Panc1 (cell line): ENCODE measurements at regions not wholly inside any gene's neighbourhood (a gene's known extent, or its start where the extent isn't known, plus 50 kb on each side); places are given as distances from the start of the nearest gene placed in this dataset.

Experiments used
- ATAC-seq: fragments of 200-7000 bp; cut with Tn5 transposase; 2 replicates; pipeline ENCODE4 v1.9.1; 2020; ENCODE audit warnings: mild to moderate bottlenecking, moderate library complexity
- BruUV-seq: library from RNA; stranded (reverse); fragments of 400-500 nt; replicated peaks from 2 replicates; lab custom pipeline; 2021; lab: Mats Ljungman, UMichigan
- CTCF ChIA-PET: fragments of 300-600 bp; sonication (Branson Sonifier 250); formaldehyde crosslinking; loops from one replicate; lab custom pipeline; 2022; ENCODE audit warnings: antibody characterized with exemption; lab: Charles Lee
- POLR2A ChIA-PET: fragments of 300-600 bp; sonication (Branson Sonifier 250); formaldehyde crosslinking; loops from one replicate; lab custom pipeline; 2022; ENCODE audit warnings: antibody characterized with exemption; lab: Charles Lee
- DNase-seq: peaks from one replicate; pipeline ENCODE4 v3.0.0-alpha.2; 2010; ENCODE audit warnings: low read depth, low spot score
- H3K27ac ChIP-seq: 2 replicates; pipeline ENCODE4 v1.5.1; 2011; ENCODE audit warnings: mild to moderate bottlenecking, low read length, inconsistent platforms
- H3K27me3 ChIP-seq: fragments of 200-500 bp; sonication (Bioruptor generic); 2 replicates; pipeline ENCODE4 v1.6.0; 2014; ENCODE audit warnings: low read length, inconsistent platforms; ENCODE audit not compliant: control insufficient read depth, insufficient read depth
- H3K36me3 ChIP-seq: fragments of 200-500 bp; sonication (Bioruptor generic); 2 replicates; pipeline ENCODE4 v1.5.1; 2014; ENCODE audit warnings: inconsistent platforms, mild to moderate bottlenecking, low read length, moderate library complexity; ENCODE audit not compliant: control insufficient read depth, insufficient read depth
- H3K4me1 ChIP-seq: 2 replicates; pipeline ENCODE4 v1.5.1; 2011; ENCODE audit warnings: inconsistent platforms, mild to moderate bottlenecking, low read length, moderate library complexity; ENCODE audit not compliant: control insufficient read depth, insufficient read depth
- H3K4me3 ChIP-seq, 2 experiments: 2 replicates each; pipeline ENCODE4 v1.5.1; 2011 to 2012; ENCODE audit warnings: low read depth in 2 of 2, low read length in 2 of 2, mild to moderate bottlenecking in 2 of 2, inconsistent platforms in 1 of 2, moderate library complexity in 1 of 2
- H3K9me3 ChIP-seq: fragments of 200-500 bp; sonication (Bioruptor generic); 2 replicates; pipeline ENCODE4 v1.5.1; 2014; ENCODE audit warnings: low read depth, mild to moderate bottlenecking, inconsistent platforms, low read length, moderate library complexity; ENCODE audit not compliant: control insufficient read depth, insufficient read depth
- CTCF ChIP-seq: fragments of 450-650 bp; IDR thresholded peaks from 2 replicates; pipeline ENCODE4 v1.5.1; 2017; ENCODE audit warnings: mild to moderate bottlenecking
- POLR2AphosphoS5 ChIP-seq: IDR thresholded peaks from 2 replicates; pipeline ENCODE4 v1.6.1; 2012; ENCODE audit warnings: mild to moderate bottlenecking, low read depth, low read length, moderate library complexity
- REST ChIP-seq, 2 experiments: IDR thresholded peaks; 2 replicates each; pipeline ENCODE4 v1.6.1; 2011 to 2012; ENCODE audit warnings: low read depth in 2 of 2, control low read depth in 1 of 2, low read length in 1 of 2, mild to moderate bottlenecking in 1 of 2, moderate library complexity in 1 of 2; ENCODE audit not compliant: insufficient read depth in 1 of 2
- SIN3A ChIP-seq: IDR thresholded peaks from 2 replicates; pipeline ENCODE4 v1.6.1; 2012; ENCODE audit warnings: low read depth, mild to moderate bottlenecking, low read length, moderate library complexity, borderline replicate concordance; ENCODE audit not compliant: insufficient read depth
- TCF7L2 ChIP-seq: IDR thresholded peaks from 2 replicates; pipeline ENCODE4 v1.6.1; 2011; ENCODE audit warnings: mild to moderate bottlenecking, low read depth, low read length, inconsistent platforms
- in situ Hi-C: cut with HindIII; loops from 2 replicates; pipeline ENCODE4 v1.10.0; 2016; ENCODE audit warnings: low sequenced_read_pairs, low pct_unique_long_range_greater_than_20kb
- intact Hi-C: fragments of 100-400 bp; cut with micrococcal nuclease; formaldehyde crosslinking; loops from one replicate; pipeline ENCODE4 v1.10.0; 2022; ENCODE audit not compliant: unreplicated experiment

GRCh38 chr5:31137676-31138075, 55.8 kb upstream of the CDH6 start:
- no peaks in the 10 kb centered on the region; the same call in 1 of the 2 replicates for H3K9me3 ChIP-seq
- H3K27me3 ChIP-seq: no peaks in the 10 kb centered on the region
- in situ Hi-C loops (no loop called here), intact Hi-C loops (no loop called here)
- TF ChIP-seq SIN3A (no peak), REST (IDR thresholded peaks at IDR 0.05; ENCODE audit: insufficient read depth in 1 of 2, low read depth in 2 of 2, low read length in 1 of 2) (no peak), CTCF (no peak), POLR2AphosphoS5 (no peak), TCF7L2 (no peak)
- no peak overlapping the region for H3K27ac ChIP-seq
- no peak for DNase-seq
- POLR2A ChIA-PET: no interaction called here
- no peaks in the 10 kb centered on the region; the same call in 1 of the 2 replicates for H3K36me3 ChIP-seq
- BruUV-seq: no TSS peak
- no peaks in the 10 kb centered on the region for H3K4me1 ChIP-seq
- no peak for ATAC-seq
- H3K4me3 ChIP-seq: no peak overlapping the region
- CTCF ChIA-PET: no interaction called here

- in situ Hi-C loops (no loop called here), intact Hi-C loops (no loop called here)
- TF ChIP-seq SIN3A: no peak
- no peak for TF ChIP-seq TCF7L2
- TF ChIP-seq REST (IDR thresholded peaks at IDR 0.05; ENCODE audit: insufficient read depth in 1 of 2, low read depth in 2 of 2, low read length in 1 of 2): no peak
- no peak for TF ChIP-seq CTCF
- TF ChIP-seq POLR2AphosphoS5: no peak
- ChIA-PET CTCF (no interaction called here), POLR2A (no interaction called here)
- no peak overlapping the region for H3K4me3 ChIP-seq
- no peaks in the 10 kb centered on the region for H3K4me1 ChIP-seq
- BruUV-seq: no TSS peak
- DNase-seq: no peak
- ATAC-seq: no peak
- H3K36me3 ChIP-seq: no peaks in the 10 kb centered on the region; the same call in 1 of the 2 replicates
- H3K9me3 ChIP-seq: no peaks in the 10 kb centered on the region; the same call in 1 of the 2 replicates
- no peak overlapping the region for H3K27ac ChIP-seq
- no peaks in the 10 kb centered on the region for H3K27me3 ChIP-seq
These were observed 57.9 kb upstream of the CDH6 start for GRCh38 chr5:31135542-31135941.
